SJCRH30 (cell line): ENCODE measurements at regions not wholly inside any gene's neighbourhood (a gene's known extent, or its start where the extent isn't known, plus 50 kb on each side); places are given as distances from the start of the nearest gene placed in this dataset.

Experiments
- DNase-seq, 2 experiments: peaks; one replicate each; pipeline ENCODE4 v3.0.0-alpha.2; 2015 to 2020
- H3K27ac ChIP-seq: fragments of 250-450 bp; sonication (Bioruptor Pico); 2 replicates; pipeline ENCODE4 v1.5.1; 2020; ENCODE audit warnings: mild to moderate bottlenecking, moderate library complexity
- H3K27me3 ChIP-seq: fragments of 250-450 bp; sonication (Bioruptor Pico); 2 replicates; pipeline ENCODE4 v1.5.1; 2020; ENCODE audit warnings: mild to moderate bottlenecking, moderate library complexity
- H3K36me3 ChIP-seq: fragments of 250-450 bp; sonication (Bioruptor Pico); 2 replicates; pipeline ENCODE4 v1.5.1; 2020; ENCODE audit warnings: mild to moderate bottlenecking, moderate library complexity
- H3K4me1 ChIP-seq: fragments of 250-450 bp; sonication (Bioruptor Pico); 2 replicates; pipeline ENCODE4 v1.5.1; 2020; ENCODE audit warnings: mild to moderate bottlenecking, moderate library complexity
- H3K4me3 ChIP-seq: fragments of 250-450 bp; sonication (Bioruptor Pico); 2 replicates; pipeline ENCODE4 v1.5.1; 2020; ENCODE audit warnings: mild to moderate bottlenecking, moderate library complexity
- H3K9me3 ChIP-seq: fragments of 250-450 bp; sonication (Bioruptor Pico); replicated peaks from 2 replicates; pipeline ENCODE4 v1.5.1; 2020; ENCODE audit warnings: mild to moderate bottlenecking, moderate library complexity

- Histone ChIP-seq H3K36me3 (no peaks in the 10 kb centered on the region), H3K27me3 (no peaks in the 10 kb centered on the region), H3K9me3 (no peaks in the 10 kb centered on the region), H3K4me1 (no peaks in the 10 kb centered on the region), H3K4me3 (no peak overlapping the region), H3K27ac (no peak overlapping the region)
- DNase-seq, result no peak
Observed at GRCh38 chr7:41139789-41140188, 563.1 kb downstream of the INHBA start.

GRCh38 chr7:41136551-41136950, 566.3 kb downstream of the INHBA start:
- no peaks in the 10 kb centered on the region for H3K27me3 ChIP-seq
- DNase-seq, result no peak
- no peaks in the 10 kb centered on the region for H3K4me1 ChIP-seq
- no peak overlapping the region for H3K4me3 ChIP-seq
- no peaks in the 10 kb centered on the region for H3K9me3 ChIP-seq
- H3K27ac ChIP-seq, result no peak overlapping the region
- no peaks in the 10 kb centered on the region for H3K36me3 ChIP-seq

- Histone ChIP-seq H3K9me3 (no peaks in the 10 kb centered on the region), H3K36me3 (no peaks in the 10 kb centered on the region), H3K4me1 (no peaks in the 10 kb centered on the region), H3K27ac (no peak overlapping the region), H3K27me3 (no peaks in the 10 kb centered on the region), H3K4me3 (no peak overlapping the region)
- DNase-seq, result no peak
Observed at GRCh38 chr7:41135511-41135910, 567.4 kb downstream of the INHBA start.

GRCh38 chr7:41134300-41135255, 568.3 kb downstream of the INHBA start:
- Histone ChIP-seq H3K9me3 (no peaks in the 10 kb centered on the region), H3K4me3 (no peak overlapping the region), H3K36me3 (no peaks in the 10 kb centered on the region), H3K27me3 (no peaks in the 10 kb centered on the region), H3K27ac (no peak overlapping the region), H3K4me1 (no peaks in the 10 kb centered on the region)
- no peak for DNase-seq

GRCh38 chr7:41133690-41134299, 569.1 kb downstream of the INHBA start:
- Histone ChIP-seq H3K4me1 (no peaks in the 10 kb centered on the region), H3K9me3 (no peaks in the 10 kb centered on the region), H3K27me3 (no peaks in the 10 kb centered on the region), H3K36me3 (no peaks in the 10 kb centered on the region), H3K4me3 (no peak overlapping the region), H3K27ac (no peak overlapping the region)
- DNase-seq, result no peak

GRCh38 chr7:41131956-41132355, 570.9 kb downstream of the INHBA start:
- no peaks in the 10 kb centered on the region for H3K9me3 ChIP-seq
- H3K36me3 ChIP-seq, result no peaks in the 10 kb centered on the region
- DNase-seq, result no peak
- no peak overlapping the region for H3K4me3 ChIP-seq
- no peaks in the 10 kb centered on the region for H3K27me3 ChIP-seq
- H3K4me1 ChIP-seq, result no peaks in the 10 kb centered on the region
- H3K27ac ChIP-seq, result no peak overlapping the region

GRCh38 chr7:41130561-41131236, 572.2 kb downstream of the INHBA start:
- Histone ChIP-seq H3K36me3 (no peaks in the 10 kb centered on the region), H3K4me1 (no peaks in the 10 kb centered on the region), H3K4me3 (no peak overlapping the region), H3K27me3 (0 out of 2 replicates have a peak, but pooled peaks cover 4% of the 10 kb centered on the region), H3K27ac (no peak overlapping the region), H3K9me3 (no peaks in the 10 kb centered on the region)
- no peak for DNase-seq

GRCh38 chr7:41130086-41130485, 572.8 kb downstream of the INHBA start:
- no peak overlapping the region for H3K4me3 ChIP-seq
- no peaks in the 10 kb centered on the region for H3K9me3 ChIP-seq
- no peak for DNase-seq
- no peaks in the 10 kb centered on the region for H3K36me3 ChIP-seq
- H3K4me1 ChIP-seq, result no peaks in the 10 kb centered on the region
- no peak overlapping the region for H3K27ac ChIP-seq
- H3K27me3 ChIP-seq, result 0 out of 2 replicates have a peak, but pooled peaks cover 4% of the 10 kb centered on the region

GRCh38 chr7:41125343-41125742, 577.5 kb downstream of the INHBA start:
- Histone ChIP-seq H3K36me3 (no peaks in the 10 kb centered on the region), H3K4me3 (no peak overlapping the region), H3K27ac (no peak overlapping the region), H3K9me3 (no peaks in the 10 kb centered on the region), H3K4me1 (no peaks in the 10 kb centered on the region), H3K27me3 (peaks cover 4% of the 10 kb centered on the region; the same call in 1 of the 2 replicates)
- no peak for DNase-seq

GRCh38 chr7:41122256-41122987, 580.5 kb downstream of the INHBA start:
- no peaks in the 10 kb centered on the region for H3K36me3 ChIP-seq
- peaks cover 4% of the 10 kb centered on the region; the same call in 1 of the 2 replicates for H3K27me3 ChIP-seq
- no peaks in the 10 kb centered on the region for H3K4me1 ChIP-seq
- no peak overlapping the region for H3K27ac ChIP-seq
- no peak for DNase-seq
- H3K9me3 ChIP-seq, result no peaks in the 10 kb centered on the region
- no peak overlapping the region for H3K4me3 ChIP-seq

GRCh38 chr7:41121228-41121627, 581.7 kb downstream of the INHBA start:
- Histone ChIP-seq H3K4me1 (no peaks in the 10 kb centered on the region), H3K27ac (no peak overlapping the region), H3K27me3 (no peaks in the 10 kb centered on the region; the same call in 1 of the 2 replicates), H3K4me3 (no peak overlapping the region), H3K9me3 (no peaks in the 10 kb centered on the region), H3K36me3 (no peaks in the 10 kb centered on the region)
- no peak for DNase-seq

GRCh38 chr7:41118486-41118885, 584.4 kb downstream of the INHBA start:
- Histone ChIP-seq H3K27me3 (no peaks in the 10 kb centered on the region; the same call in 1 of the 2 replicates), H3K27ac (no peak overlapping the region), H3K9me3 (no peaks in the 10 kb centered on the region), H3K36me3 (no peaks in the 10 kb centered on the region), H3K4me1 (no peaks in the 10 kb centered on the region), H3K4me3 (no peak overlapping the region)
- DNase-seq, result no peak

GRCh38 chr7:41117431-41117830, 585.5 kb downstream of the INHBA start:
- Histone ChIP-seq H3K27me3 (no peaks in the 10 kb centered on the region), H3K36me3 (no peaks in the 10 kb centered on the region), H3K9me3 (no peaks in the 10 kb centered on the region), H3K4me1 (no peaks in the 10 kb centered on the region), H3K27ac (no peak overlapping the region), H3K4me3 (no peak overlapping the region)
- DNase-seq, result no peak

- Histone ChIP-seq H3K27me3 (no peaks in the 10 kb centered on the region), H3K27ac (no peak overlapping the region), H3K36me3 (no peaks in the 10 kb centered on the region), H3K4me3 (no peak overlapping the region), H3K9me3 (no peaks in the 10 kb centered on the region), H3K4me1 (no peaks in the 10 kb centered on the region)
- no peak for DNase-seq
Observed at GRCh38 chr7:41116817-41117216, 586.1 kb downstream of the INHBA start.
